ENCODE measurements at regions not wholly inside any gene's neighbourhood (a gene's known extent, or its start where the extent isn't known, plus 50 kb on each side); places are given as distances from the start of the nearest gene placed in this dataset.

DNA sequence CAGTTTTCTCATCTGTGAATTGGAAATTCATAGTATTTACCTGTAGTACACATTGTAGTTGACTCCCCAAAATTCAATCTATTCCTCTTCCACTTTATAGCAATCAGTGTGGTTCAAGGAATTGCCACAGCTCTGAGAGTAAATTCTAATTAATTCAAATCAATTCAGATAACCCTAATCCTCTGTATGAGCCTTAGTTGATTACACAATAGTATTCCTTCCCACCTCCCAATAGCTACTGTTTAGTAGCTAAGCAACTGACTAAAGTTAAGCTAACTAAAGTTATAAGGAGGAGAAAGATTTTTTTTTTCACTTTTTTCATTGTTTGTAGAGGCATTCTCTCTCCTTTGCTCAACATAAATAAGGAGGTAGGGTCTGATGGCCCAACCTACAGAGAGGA, 77.5 kb downstream of the ARRDC3 start:
- TF ChIP-seq, protein P1, sequence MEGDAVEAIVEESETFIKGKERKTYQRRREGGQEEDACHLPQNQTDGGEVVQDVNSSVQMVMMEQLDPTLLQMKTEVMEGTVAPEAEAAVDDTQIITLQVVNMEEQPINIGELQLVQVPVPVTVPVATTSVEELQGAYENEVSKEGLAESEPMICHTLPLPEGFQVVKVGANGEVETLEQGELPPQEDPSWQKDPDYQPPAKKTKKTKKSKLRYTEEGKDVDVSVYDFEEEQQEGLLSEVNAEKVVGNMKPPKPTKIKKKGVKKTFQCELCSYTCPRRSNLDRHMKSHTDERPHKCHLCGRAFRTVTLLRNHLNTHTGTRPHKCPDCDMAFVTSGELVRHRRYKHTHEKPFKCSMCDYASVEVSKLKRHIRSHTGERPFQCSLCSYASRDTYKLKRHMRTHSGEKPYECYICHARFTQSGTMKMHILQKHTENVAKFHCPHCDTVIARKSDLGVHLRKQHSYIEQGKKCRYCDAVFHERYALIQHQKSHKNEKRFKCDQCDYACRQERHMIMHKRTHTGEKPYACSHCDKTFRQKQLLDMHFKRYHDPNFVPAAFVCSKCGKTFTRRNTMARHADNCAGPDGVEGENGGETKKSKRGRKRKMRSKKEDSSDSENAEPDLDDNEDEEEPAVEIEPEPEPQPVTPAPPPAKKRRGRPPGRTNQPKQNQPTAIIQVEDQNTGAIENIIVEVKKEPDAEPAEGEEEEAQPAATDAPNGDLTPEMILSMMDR (IDR thresholded peaks at IDR 0.05), result no peak

DNA sequence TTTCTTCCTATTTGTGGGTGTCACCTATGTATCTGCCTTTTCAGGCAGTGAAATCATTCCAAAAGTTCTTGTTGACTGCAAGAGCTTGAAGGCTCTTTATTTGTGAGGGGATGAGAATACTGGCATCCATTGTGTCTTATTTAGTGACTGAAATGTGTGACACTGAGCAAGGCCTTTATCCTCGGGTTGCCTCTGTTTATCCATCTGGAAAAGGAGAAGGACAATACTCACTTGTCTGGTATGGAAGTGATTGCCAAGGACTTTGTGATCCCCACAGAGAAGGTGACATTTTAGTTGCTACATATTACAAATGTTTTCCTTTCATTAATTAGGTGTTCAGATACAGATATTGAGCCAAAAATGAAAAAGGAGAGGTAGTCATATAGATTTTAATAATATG, 80.2 kb downstream of the ARRDC3 start:
- TF ChIP-seq, protein P1 (IDR thresholded peaks at IDR 0.05), result no peak

DNA sequence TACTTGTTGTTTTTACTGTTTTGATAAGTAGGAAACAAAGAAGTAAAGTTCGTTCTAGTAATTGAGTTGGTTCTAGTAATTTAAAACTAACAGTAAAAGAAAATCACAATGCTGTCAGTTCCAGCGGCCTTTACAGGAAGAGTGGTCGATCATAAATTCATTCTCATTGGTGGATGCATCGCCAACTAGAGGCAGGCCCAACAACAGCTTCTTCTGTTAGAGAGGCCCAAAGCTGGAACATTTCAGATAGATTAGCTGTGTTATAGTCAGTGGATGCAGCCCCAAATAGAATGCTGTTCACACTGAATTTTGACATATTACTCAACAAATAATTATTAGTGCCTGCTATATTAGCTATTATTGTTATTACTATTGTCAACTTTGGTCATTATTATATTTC, 80.8 kb downstream of the ARRDC3 start:
- TF ChIP-seq, protein P1 (IDR thresholded peaks at IDR 0.05), result no peak

GRCh38 chr5:91301106-91301846, 81.8 kb downstream of the ARRDC3 start:
- TF ChIP-seq, protein P1 (IDR thresholded peaks at IDR 0.05), result no peak

DNA sequence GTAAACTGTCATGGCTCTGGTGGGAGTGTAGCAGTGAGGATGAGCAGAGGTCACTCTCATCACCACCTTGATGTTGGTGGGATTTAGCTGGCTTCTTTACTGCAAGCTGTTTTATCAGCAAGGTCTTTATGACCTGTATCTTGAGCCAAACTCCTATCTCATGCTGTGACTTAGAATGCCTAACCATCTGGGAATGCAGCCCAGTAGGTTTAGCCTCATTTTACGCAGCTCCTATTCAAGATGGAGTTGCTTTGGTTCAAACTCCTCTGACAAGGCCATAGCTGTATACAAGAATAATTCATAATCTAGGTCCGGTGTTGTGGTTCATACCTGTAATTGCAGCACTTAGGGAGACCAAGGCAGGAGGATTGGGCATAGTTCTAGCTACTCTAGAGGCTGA, 85.1 kb downstream of the ARRDC3 start:
- TF ChIP-seq, protein P1 (IDR thresholded peaks at IDR 0.05), result no peak

DNA sequence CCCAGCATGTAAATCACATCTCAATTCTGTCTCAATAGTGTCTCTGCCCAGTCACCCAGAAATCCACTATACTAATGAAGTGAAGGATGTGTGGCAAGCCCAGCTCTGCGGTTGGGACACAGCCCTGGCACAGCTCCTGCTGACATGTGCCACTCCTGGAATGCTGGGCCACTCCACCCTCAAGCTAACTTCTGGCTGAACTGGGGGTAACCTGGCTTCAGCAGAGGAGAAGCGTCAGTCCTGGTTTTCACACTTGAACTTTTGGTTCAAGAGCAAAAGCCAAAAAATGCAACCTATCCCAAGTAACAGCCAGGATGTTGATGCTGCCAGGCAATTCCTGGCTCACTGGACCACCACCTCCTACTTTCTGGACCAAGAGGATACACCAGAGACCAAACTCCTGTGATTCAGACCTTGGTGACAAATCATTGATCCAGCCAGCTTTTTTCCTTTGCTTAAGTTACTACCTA, 86.4 kb downstream of the ARRDC3 start:
- TF ChIP-seq, protein P1 (IDR thresholded peaks at IDR 0.05), result no peak

GRCh38 chr5:91293131-91293530, 90.0 kb downstream of the ARRDC3 start:
- TF ChIP-seq, protein P1 (IDR thresholded peaks at IDR 0.05), result no peak
